Astrocyte of the cerebellum (primary cell): ENCODE measurements at regions not wholly inside any gene's neighbourhood (a gene's known extent, or its start where the extent isn't known, plus 50 kb on each side); places are given as distances from the start of the nearest gene placed in this dataset.

Experiments
- DNase-seq: peaks from one replicate; pipeline ENCODE4 v3.0.0-alpha.2; 2011; ENCODE audit warnings: low read depth
- H3K4me3 ChIP-seq: 2 replicates; pipeline ENCODE4 v1.5.1; 2011; ENCODE audit warnings: mild to moderate bottlenecking, low read depth, low read length, moderate library complexity
- in situ Hi-C: cut with HindIII; loops from 2 replicates; pipeline ENCODE4 v1.10.0; 2017; ENCODE audit warnings: low sequenced_read_pairs
- TF ChIP-seq, protein P1 (sequence below): IDR thresholded peaks from 2 replicates; pipeline ENCODE4 v1.5.1; 2012; ENCODE audit warnings: low read length, low read depth, moderate library complexity, mild to moderate bottlenecking; ENCODE audit errors: missing control alignments

DNA sequence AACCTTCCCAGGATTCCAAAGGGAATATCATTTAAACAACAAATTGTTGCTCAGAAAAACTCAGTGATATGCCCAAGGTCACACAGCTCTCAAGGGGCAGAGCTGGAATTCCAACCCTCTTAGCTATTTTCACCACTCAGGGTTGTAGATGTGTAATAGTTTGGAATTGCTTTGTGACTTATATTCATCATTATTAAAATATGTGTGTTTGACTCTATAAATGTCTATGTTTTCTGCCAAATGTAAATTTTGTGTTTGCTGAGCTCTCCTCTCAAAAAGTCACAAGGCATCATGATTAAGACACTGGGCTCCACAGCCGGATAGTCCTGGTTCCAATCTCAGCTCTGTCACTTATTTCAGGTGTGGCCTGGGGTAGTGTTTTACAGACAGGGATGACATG is 407.3 kb downstream of the TMEM135 start:
- in situ Hi-C loops = loop anchor here (25.0 kb wide), 1 partner anchor 1092 kb away; no protein-coding TSS in a partner anchor
- no peak overlapping the region for H3K4me3 ChIP-seq
- DNase-seq = peak; percentile 6
- TF ChIP-seq, protein P1, sequence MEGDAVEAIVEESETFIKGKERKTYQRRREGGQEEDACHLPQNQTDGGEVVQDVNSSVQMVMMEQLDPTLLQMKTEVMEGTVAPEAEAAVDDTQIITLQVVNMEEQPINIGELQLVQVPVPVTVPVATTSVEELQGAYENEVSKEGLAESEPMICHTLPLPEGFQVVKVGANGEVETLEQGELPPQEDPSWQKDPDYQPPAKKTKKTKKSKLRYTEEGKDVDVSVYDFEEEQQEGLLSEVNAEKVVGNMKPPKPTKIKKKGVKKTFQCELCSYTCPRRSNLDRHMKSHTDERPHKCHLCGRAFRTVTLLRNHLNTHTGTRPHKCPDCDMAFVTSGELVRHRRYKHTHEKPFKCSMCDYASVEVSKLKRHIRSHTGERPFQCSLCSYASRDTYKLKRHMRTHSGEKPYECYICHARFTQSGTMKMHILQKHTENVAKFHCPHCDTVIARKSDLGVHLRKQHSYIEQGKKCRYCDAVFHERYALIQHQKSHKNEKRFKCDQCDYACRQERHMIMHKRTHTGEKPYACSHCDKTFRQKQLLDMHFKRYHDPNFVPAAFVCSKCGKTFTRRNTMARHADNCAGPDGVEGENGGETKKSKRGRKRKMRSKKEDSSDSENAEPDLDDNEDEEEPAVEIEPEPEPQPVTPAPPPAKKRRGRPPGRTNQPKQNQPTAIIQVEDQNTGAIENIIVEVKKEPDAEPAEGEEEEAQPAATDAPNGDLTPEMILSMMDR = no peak

- H3K4me3 ChIP-seq = no peak overlapping the region
- in situ Hi-C loops = loop anchor here (25.0 kb wide), 1 partner anchor 1094 kb away; no protein-coding TSS in a partner anchor
- TF ChIP-seq, protein P1 = no peak
- no peak for DNase-seq
Observed at GRCh38 chr11:87443707-87444106, 406.0 kb downstream of the TMEM135 start.

GRCh38 chr11:87440076-87440770 is 402.5 kb downstream of the TMEM135 start:
- no peak overlapping the region for H3K4me3 ChIP-seq
- DNase-seq = no peak
- in situ Hi-C loops = loop anchor here (25.0 kb wide), 1 partner anchor 1097 kb away; no protein-coding TSS in a partner anchor
- TF ChIP-seq, protein P1 = no peak

DNA sequence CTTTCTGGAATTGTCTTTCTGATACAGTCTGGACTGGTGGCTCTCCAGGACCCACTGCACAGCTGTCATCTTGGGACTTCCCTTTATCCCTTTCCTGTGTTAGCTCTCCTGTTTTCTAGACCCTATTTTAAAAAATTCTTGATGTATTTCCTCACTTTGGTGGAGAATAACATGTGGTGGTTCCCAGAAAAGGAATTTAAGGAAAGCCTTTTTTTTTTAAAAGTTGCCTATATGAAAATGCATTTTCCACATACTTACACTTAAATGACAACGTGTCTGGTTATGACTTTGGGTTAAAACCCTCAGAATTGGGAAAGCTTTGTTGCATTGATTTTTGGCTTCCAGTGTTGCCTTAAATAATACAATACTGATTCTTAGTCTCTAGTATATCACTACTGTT is 400.7 kb downstream of the TMEM135 start:
- DNase-seq = no peak
- H3K4me3 ChIP-seq = no peak overlapping the region
- in situ Hi-C loops = loop anchor here (25.0 kb wide), 1 partner anchor 1099 kb away; no protein-coding TSS in a partner anchor
- TF ChIP-seq, protein P1 = no peak

GRCh38 chr11:87437844-87438223 is 400.1 kb downstream of the TMEM135 start:
- in situ Hi-C loops = loop anchor here (25.0 kb wide), 1 partner anchor 1099 kb away; no protein-coding TSS in a partner anchor
- TF ChIP-seq, protein P1 = no peak
- DNase-seq = peak; percentile 53
- H3K4me3 ChIP-seq = no peak overlapping the region

DNA sequence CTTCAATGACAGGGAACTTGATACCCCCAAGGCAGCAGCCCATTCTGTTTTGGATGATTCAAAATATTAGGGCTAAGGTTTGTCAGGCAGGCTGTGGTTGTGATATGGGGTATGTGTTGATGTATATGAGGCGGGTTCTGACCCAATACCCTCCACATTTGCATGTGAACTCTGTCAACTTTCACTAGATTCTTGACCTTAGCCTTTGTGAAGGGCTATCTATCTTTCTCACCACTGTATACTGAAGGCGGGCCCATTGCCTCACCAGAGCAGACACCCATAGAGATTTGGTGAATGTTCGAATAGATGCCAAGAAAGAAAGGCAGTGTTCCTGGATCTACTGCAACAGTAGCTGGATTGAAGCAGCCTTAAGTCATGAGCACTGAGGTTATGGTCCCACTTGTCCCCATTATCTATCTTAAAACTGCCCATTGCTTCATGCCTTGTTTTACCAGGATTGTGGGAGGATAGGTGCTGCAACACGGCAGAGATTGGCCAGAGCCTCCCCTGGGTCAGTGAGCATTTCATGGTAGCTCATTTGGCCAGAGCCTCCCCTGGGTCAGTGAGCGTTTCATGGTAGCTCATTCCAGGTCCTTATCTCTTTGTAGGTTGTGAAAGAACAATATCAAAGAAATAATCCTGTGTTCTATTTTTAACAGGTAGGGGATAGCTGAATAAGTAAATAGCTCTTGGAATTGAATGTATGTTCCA is 399.6 kb downstream of the TMEM135 start:
- DNase-seq = no peak
- TF ChIP-seq, protein P1 = no peak
- in situ Hi-C loops = loop anchor here (25.0 kb wide), 1 partner anchor 1100 kb away; no protein-coding TSS in a partner anchor
- no peak overlapping the region for H3K4me3 ChIP-seq
